GM10266 (cell line): ENCODE measurements at regions not wholly inside any gene's neighbourhood (a gene's known extent, or its start where the extent isn't known, plus 50 kb on each side); places are given as distances from the start of the nearest gene placed in this dataset.
"Not testable (repeated sequence)": the region's sequence is repeated elsewhere in the genome, so short reads cannot be mapped to it uniquely, and the experiment has no call there.

ENCODE experiments used
- DNase-seq: peaks from one replicate; pipeline ENCODE4 v3.0.0; 2012; ENCODE audit errors: extremely low spot score
- CTCF ChIP-seq: IDR thresholded peaks from 2 replicates; pipeline ENCODE4 v1.5.1; 2012; ENCODE audit warnings: mild to moderate bottlenecking, low read depth; ENCODE audit not compliant: control insufficient read depth, insufficient read depth; ENCODE audit errors: missing control alignments

GRCh38 chr6:84596488-84596887 is 167.9 kb downstream of the TBX18 start:
- no peak for TF ChIP-seq CTCF
- no peak for DNase-seq

GRCh38 chr6:84588697-84589080 is 175.7 kb downstream of the TBX18 start:
- no peak for TF ChIP-seq CTCF
- no peak for DNase-seq

- DNase-seq: not testable (repeated sequence)
These were observed 176.3 kb downstream of the TBX18 start for GRCh38 chr6:84587994-84588696.

- DNase-seq: not testable (repeated sequence)
These were observed 177.0 kb downstream of the TBX18 start for GRCh38 chr6:84587202-84587940.

- TF ChIP-seq CTCF: no peak
- DNase-seq: no peak
These were observed 180.6 kb downstream of the TBX18 start for GRCh38 chr6:84583784-84584183.

GRCh38 chr6:84582997-84583396 is 181.4 kb downstream of the TBX18 start:
- TF ChIP-seq CTCF: no peak
- DNase-seq: no peak

GRCh38 chr6:84581494-84582259 is 182.7 kb downstream of the TBX18 start:
- DNase-seq: no peak

More at GRCh38 chr6:84581494-84582259, 182.7 kb downstream of the TBX18 start:
- TF ChIP-seq CTCF: no peak
